GM12874 (cell line): ENCODE measurements at regions not wholly inside any gene's neighbourhood (a gene's known extent, or its start where the extent isn't known, plus 50 kb on each side); places are given as distances from the start of the nearest gene placed in this dataset.

Source experiments
- CTCF ChIP-seq: IDR thresholded peaks from 2 replicates; pipeline ENCODE4 v1.5.1; 2011; ENCODE audit warnings: low read depth, mild to moderate bottlenecking, control low read depth, low read length, moderate library complexity; ENCODE audit not compliant: insufficient read depth

GRCh38 chr12:78384541-78384940, 480.0 kb upstream of the SYT1 start:
- no peak for TF ChIP-seq CTCF

GRCh38 chr12:78385541-78385940, 479.0 kb upstream of the SYT1 start:
- no peak for TF ChIP-seq CTCF

- no peak for TF ChIP-seq CTCF
Measured at GRCh38 chr12:78386871-78387270, 477.7 kb upstream of the SYT1 start.

GRCh38 chr12:78387721-78388120, 476.9 kb upstream of the SYT1 start:
- TF ChIP-seq CTCF: no peak

GRCh38 chr12:78388461-78388860, 476.1 kb upstream of the SYT1 start:
- no peak for TF ChIP-seq CTCF

GRCh38 chr12:78390920-78391319, 473.7 kb upstream of the SYT1 start:
- TF ChIP-seq CTCF: no peak

- no peak for TF ChIP-seq CTCF
Measured at GRCh38 chr12:78392918-78393317, 471.7 kb upstream of the SYT1 start.

GRCh38 chr12:78395961-78396360, 468.6 kb upstream of the SYT1 start:
- TF ChIP-seq CTCF: no peak
